Germinal center (tissue), 1 donor: ENCODE measurements at regions not wholly inside any gene's neighbourhood (a gene's known extent, or its start where the extent isn't known, plus 50 kb on each side); places are given as distances from the start of the nearest gene placed in this dataset.

Source experiments
- DNase-seq: peaks from one replicate; pipeline ENCODE4 v3.0.0; 2012; ENCODE audit warnings: mixed read lengths, low spot score

- no peak for DNase-seq
These were observed 105.3 kb downstream of the SLC6A15 start for GRCh38 chr12:84807249-84807648.

GRCh38 chr12:84805474-84805858, 107.1 kb downstream of the SLC6A15 start:
- no peak for DNase-seq

GRCh38 chr12:84804691-84805473, 107.7 kb downstream of the SLC6A15 start:
- no peak for DNase-seq

GRCh38 chr12:84803661-84804060, 108.9 kb downstream of the SLC6A15 start:
- no peak for DNase-seq

- DNase-seq: no peak
These were observed 110.4 kb downstream of the SLC6A15 start for GRCh38 chr12:84802161-84802560.

- DNase-seq: no peak
These were observed 118.8 kb downstream of the SLC6A15 start for GRCh38 chr12:84793558-84794367.

GRCh38 chr12:84791444-84791843, 121.2 kb downstream of the SLC6A15 start:
- no peak for DNase-seq

GRCh38 chr12:84789184-84789583, 123.4 kb downstream of the SLC6A15 start:
- no peak for DNase-seq

- no peak for DNase-seq
These were observed 125.3 kb downstream of the SLC6A15 start for GRCh38 chr12:84787253-84787652.

- no peak for DNase-seq
These were observed 126.0 kb downstream of the SLC6A15 start for GRCh38 chr12:84786622-84787021.

GRCh38 chr12:84785951-84786350, 126.6 kb downstream of the SLC6A15 start:
- DNase-seq: no peak

GRCh38 chr12:84785281-84785680, 127.3 kb downstream of the SLC6A15 start:
- no peak for DNase-seq

GRCh38 chr12:84779169-84779568, 133.4 kb downstream of the SLC6A15 start:
- no peak for DNase-seq

- DNase-seq: no peak
These were observed 140.3 kb downstream of the SLC6A15 start for GRCh38 chr12:84772281-84772680.

GRCh38 chr12:84767079-84767478, 145.5 kb downstream of the SLC6A15 start:
- no peak for DNase-seq

- DNase-seq: no peak
These were observed 146.2 kb downstream of the SLC6A15 start for GRCh38 chr12:84766375-84766774.

GRCh38 chr12:84764001-84764400, 148.6 kb downstream of the SLC6A15 start:
- DNase-seq: no peak

- no peak for DNase-seq
These were observed 149.5 kb downstream of the SLC6A15 start for GRCh38 chr12:84763107-84763506.

GRCh38 chr12:84760091-84760865, 152.3 kb downstream of the SLC6A15 start:
- DNase-seq: no peak

GRCh38 chr12:84757978-84758377, 154.6 kb downstream of the SLC6A15 start:
- DNase-seq: no peak

- DNase-seq: no peak
These were observed 155.6 kb downstream of the SLC6A15 start for GRCh38 chr12:84756961-84757360.

- no peak for DNase-seq
These were observed 167.5 kb downstream of the SLC6A15 start for GRCh38 chr12:84745127-84745526.

GRCh38 chr12:84741692-84742091, 170.9 kb downstream of the SLC6A15 start:
- DNase-seq: no peak
